Adrenal gland (tissue), 5 donors: ENCODE measurements at regions not wholly inside any gene's neighbourhood (a gene's known extent, or its start where the extent isn't known, plus 50 kb on each side); places are given as distances from the start of the nearest gene placed in this dataset.

Experiments used
- POLR2A ChIP-seq, 2 donors: fragments of 450-650 bp; IDR thresholded peaks; one replicate each; pipeline ENCODE4 v1.6.1; 2017; ENCODE audit warnings: antibody characterized with exemption in 2 of 2, mild to moderate bottlenecking in 2 of 2, moderate library complexity in 1 of 2
- TF ChIP-seq, protein P1 (sequence below), 6 experiments: fragments of 450-650 bp in 4 of 6; fragments of 200-600 bp in 2 of 6; sonication (generic) in 1 of 6; IDR thresholded peaks; 1 replicate in 5 of 6; 2 replicates in 1 of 6; pipeline versions ENCODE4 v1.5.1 to v1.8.0; 2016 to 2021; ENCODE audit warnings: antibody characterized with exemption in 6 of 6, mild to moderate bottlenecking in 2 of 6, moderate library complexity in 1 of 6
- donor health status: DM: no; HTN: no; CAD: no.

GRCh38 chr16:86671486-86672178 is 93.3 kb downstream of the FOXL1 start:
- TF ChIP-seq, protein P1, sequence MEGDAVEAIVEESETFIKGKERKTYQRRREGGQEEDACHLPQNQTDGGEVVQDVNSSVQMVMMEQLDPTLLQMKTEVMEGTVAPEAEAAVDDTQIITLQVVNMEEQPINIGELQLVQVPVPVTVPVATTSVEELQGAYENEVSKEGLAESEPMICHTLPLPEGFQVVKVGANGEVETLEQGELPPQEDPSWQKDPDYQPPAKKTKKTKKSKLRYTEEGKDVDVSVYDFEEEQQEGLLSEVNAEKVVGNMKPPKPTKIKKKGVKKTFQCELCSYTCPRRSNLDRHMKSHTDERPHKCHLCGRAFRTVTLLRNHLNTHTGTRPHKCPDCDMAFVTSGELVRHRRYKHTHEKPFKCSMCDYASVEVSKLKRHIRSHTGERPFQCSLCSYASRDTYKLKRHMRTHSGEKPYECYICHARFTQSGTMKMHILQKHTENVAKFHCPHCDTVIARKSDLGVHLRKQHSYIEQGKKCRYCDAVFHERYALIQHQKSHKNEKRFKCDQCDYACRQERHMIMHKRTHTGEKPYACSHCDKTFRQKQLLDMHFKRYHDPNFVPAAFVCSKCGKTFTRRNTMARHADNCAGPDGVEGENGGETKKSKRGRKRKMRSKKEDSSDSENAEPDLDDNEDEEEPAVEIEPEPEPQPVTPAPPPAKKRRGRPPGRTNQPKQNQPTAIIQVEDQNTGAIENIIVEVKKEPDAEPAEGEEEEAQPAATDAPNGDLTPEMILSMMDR (IDR thresholded peaks at IDR 0.05) = no peak
- TF ChIP-seq POLR2A (IDR thresholded peaks at IDR 0.05) = no peak
